ENCODE measurements at regions not wholly inside any gene's neighbourhood (a gene's known extent, or its start where the extent isn't known, plus 50 kb on each side); places are given as distances from the start of the nearest gene placed in this dataset.

DNA sequence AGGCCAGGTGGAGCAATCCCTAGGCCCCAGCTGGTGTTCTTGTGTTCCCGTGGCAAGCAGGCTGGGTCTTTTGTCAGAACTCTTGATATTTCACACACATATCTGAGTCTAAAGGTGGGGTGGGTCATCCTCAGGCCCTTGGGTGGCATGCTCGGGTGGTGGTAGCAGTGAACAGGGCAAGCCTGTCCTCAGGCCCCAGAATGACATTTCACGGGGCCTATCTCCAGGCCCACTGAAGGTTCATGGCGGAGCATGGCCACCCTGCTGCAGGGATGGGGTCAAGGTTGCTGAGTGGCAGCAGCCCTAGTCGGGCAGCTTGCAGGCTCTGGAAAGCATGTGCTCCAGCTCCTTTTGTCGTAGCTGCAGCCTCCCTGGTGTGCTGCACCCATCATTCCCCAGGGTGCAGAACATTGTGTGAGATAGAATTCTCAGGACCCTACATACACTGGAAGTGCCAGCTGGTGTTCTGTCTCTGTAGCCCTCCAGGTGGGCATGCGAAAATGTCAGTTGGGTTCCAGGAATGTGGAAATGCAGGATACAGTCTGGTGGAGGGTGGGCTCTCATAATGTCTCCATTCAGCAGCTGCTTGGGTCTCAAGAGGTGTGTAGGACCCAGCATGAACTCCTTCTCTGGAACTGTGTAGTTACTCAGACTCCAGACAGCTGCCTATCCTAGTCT is 1571.8 kb downstream of the STIM2 start:
- TF ChIP-seq, protein P1, sequence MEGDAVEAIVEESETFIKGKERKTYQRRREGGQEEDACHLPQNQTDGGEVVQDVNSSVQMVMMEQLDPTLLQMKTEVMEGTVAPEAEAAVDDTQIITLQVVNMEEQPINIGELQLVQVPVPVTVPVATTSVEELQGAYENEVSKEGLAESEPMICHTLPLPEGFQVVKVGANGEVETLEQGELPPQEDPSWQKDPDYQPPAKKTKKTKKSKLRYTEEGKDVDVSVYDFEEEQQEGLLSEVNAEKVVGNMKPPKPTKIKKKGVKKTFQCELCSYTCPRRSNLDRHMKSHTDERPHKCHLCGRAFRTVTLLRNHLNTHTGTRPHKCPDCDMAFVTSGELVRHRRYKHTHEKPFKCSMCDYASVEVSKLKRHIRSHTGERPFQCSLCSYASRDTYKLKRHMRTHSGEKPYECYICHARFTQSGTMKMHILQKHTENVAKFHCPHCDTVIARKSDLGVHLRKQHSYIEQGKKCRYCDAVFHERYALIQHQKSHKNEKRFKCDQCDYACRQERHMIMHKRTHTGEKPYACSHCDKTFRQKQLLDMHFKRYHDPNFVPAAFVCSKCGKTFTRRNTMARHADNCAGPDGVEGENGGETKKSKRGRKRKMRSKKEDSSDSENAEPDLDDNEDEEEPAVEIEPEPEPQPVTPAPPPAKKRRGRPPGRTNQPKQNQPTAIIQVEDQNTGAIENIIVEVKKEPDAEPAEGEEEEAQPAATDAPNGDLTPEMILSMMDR (IDR thresholded peaks at IDR 0.05): no peak
- no peak for TF ChIP-seq POLR2AphosphoS5 (IDR thresholded peaks at IDR 0.05)
